NCI-H345 treated with DMSO at 0.1 percent for 48 hours (cell line): ENCODE measurements at regions not wholly inside any gene's neighbourhood (a gene's known extent, or its start where the extent isn't known, plus 50 kb on each side); places are given as distances from the start of the nearest gene placed in this dataset.
"Not testable (repeated sequence)": the region's sequence is repeated elsewhere in the genome, so short reads cannot be mapped to it uniquely, and the experiment has no call there.

Experiments used
- DNase-seq: peaks from one replicate; lab custom pipeline; 2025; ENCODE audit not compliant: unreplicated experiment; lab: John Stamatoyannopoulos, UW

DNA sequence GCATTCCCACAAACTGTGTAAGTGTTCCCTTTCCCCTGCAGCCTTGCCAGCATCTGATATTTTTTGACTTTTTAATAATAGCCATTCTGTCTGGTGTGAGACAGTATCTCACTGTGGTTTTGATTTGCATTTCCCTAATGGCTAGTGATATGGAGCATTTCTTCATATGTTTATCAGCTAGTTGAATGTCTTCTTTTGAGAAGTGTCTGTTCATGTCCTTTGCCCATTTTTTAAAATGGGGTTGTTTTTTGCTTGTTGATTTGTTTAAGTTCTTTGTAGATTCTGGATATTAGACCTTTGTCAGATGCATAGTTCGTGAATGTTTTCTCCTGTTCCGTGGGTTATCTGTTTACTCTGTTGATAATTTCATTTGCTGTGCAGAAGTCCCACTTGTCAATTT, 492.8 kb downstream of the JRKL start:
- DNase-seq = not testable (repeated sequence)

DNA sequence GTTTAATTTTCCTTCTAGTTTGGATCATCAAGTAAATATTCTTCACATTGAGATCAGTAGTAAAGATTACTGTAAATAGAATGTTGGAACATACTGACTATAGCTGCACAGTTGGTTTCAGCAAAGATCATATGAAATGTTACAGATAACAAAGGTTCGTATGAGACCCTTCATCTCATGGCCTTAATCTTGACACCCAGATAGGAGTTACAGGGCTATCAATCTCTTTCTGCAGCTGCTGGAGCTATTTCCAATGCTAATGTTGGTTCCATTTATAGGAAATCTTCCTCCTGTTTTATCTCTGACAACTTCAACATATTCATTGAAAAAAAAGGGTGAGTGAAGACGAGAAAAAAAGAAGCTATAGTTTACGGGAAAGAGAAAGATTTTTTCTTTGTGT, 495.6 kb downstream of the JRKL start:
- no peak for DNase-seq

DNA sequence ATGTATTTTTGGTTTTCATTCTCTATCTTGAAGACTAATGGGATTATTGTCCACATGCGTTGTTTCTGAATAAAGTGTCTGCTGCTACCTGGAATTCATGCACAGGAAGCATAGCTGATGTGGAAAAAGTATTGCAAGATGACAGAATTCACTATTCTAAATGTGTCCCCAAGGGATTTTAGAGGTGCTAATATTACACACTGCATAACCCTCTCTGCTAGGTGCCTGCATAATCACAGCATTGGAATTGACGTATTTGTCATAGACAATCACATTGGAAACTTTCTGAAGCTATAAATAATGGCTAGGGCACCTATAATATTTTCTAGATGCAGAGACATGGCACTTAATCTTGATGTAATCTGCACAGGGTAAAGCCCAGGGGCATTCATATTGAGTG, 496.1 kb downstream of the JRKL start:
- no peak for DNase-seq

DNA sequence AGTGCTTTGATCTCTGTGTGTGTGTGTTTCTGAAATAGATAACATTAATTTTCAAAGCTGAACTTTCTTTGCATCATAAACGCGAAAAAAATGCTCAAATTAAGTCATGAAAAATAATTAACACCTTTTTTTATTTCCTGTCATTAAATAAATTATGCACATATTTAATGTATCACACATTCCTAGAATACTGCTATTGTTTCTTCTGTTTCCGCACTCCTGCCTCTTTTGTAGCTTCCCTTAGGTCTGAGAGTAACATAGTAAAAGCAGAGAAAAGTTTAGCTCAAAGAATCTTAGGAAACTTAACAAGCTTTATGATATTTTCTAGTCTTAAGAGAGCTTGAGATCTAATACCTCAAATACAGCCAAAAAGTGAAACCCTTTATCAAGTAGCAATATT, 504.2 kb downstream of the JRKL start:
- no peak for DNase-seq

DNA sequence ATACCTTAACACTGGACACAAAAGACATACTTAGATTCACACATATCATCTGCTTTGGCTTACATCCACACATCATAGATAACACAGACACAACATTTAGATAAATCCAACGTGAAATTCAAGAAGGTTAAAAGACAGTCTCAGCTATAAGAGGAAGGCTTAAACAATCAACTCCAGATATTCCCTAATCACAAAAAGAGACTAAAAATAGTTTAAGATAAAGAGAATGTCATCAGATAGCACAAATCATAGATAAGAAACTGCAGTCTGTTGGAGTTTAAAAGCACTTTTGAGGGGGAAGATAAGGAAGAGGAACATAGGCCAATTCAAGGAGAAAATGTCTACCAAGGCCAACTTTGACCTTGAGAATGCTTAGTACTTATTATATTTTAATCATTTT, 504.8 kb downstream of the JRKL start:
- DNase-seq = no peak

DNA sequence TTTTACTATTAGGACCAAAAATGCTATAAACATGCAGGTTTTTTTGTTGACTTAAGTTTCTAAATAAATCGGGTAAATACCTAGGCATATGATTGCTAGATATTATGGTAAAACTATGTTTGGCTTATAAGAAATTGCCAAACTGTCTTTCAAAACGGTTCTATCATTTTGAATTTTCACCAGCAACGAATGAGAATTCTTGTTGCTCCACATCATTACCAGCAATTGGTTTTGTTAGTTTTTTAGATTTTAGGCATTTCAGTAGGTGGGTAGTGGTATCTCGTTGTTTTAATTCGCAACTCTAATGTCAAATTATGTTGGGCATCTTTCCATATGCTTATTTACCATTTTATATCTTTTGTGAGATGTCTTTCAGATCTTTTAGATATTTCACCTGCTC, 510.2 kb downstream of the JRKL start:
- DNase-seq = no peak

DNA sequence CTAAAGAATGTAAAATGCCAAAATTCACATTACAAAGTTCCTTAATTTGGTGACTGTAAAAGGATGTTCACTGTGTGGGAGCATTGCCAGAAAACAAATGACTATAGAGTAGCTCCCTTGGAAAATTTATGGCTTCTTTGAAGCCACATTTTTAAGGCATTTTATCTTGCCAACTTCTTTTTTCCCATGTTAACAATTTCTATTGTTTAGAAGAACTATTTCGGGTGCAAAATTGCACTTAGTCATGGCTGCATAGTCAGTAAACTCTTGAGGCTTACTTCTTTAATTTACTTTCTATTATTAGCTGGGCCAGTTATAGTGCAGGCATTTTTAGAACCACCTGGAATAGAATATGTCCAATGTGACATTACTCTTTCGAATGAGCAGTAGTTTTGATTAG, 515.3 kb downstream of the JRKL start:
- DNase-seq = no peak

DNA sequence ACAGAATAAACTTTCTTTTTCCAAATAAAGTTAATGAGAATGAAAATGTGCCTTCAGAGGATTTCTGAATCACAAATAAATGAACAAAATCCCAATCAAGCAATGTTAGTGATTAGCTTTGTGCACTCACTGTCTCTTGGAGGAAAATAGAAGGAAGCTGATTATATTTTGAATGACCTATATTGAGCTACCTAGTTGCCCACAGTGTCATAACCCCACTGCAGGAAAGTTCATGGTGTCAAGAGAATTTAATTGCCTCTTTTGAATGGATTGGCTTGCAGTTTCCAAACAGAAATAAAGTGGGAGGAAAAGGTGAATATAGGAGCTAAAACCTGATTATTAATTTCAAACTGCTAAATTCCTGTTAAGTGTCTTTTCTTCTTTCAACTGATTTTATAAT, 515.9 kb downstream of the JRKL start:
- no peak for DNase-seq

DNA sequence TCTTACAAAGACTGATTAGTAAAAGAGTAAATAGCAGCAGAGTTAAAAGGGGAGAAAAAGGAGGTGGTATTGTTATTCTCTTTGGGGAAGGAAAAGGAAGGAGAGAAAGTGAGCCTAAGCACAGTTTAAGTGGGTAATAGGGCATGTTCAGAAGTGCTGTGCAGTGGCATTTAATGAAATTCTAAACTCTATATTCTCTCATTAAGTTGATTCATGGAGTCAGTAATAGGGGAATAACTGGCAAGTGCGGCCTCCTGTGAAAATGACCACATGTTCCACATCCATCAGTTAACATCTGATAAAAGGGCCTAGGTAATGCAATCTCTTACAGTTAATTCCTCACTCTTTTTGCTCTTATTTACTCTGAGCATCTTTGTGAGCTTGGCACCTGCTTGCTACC, 516.7 kb downstream of the JRKL start:
- no peak for DNase-seq

DNA sequence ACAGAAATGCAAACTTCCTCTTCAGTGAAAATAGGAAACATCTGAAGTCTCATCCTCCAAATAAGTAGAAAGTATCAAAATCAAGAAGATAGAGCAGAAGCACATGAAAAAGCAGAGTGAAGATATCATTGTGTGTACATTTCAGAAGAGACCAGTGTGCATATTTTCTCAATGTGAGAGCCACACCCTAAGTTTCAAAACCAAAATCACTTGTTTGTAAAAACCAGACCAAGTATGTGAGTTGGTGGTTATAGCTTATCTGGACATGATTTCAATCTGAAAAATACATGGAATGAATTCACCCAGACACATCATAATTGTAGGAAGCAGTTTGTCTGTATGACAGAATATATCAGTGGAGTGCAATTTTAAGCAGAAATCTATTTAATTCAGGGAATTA, 536.0 kb downstream of the JRKL start:
- DNase-seq = no peak

DNA sequence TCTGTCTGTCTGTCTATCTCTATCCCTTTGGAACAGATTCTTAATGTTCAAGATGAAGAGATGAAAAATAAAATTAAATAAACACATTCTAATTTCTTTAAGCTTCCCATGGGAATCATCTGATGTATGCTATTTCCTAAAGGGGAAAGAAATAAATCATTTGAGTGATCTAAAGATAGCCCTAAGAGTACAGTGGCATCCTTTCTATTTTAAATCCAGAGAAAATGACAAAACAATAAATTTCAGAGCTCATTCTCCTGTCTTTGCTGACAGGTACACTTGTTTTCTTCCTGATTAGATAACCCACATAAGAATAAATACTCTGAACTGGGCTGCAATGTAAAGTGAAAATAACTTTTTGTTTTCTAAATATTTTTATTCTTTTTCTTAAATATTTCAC, 550.4 kb downstream of the JRKL start:
- no peak for DNase-seq

DNA sequence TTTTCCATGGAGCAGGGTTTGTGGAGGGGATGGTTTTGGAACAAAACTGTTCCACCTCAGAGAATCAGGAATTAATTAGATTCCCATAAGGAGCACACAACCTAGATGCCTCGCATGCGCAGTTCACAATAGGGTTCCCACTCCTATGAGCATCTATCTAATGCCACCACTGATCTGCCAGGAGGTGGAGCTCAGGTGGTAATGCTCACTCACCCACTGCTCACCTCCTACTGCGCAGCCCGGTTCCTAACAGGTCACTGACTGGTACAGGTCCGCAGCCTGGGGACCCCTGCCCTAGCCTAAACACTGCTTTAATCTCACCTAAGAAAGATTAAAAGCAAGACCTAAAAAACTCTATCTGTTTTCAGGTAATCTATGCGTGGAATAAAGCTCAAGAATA, 553.0 kb downstream of the JRKL start:
- no peak for DNase-seq

DNA sequence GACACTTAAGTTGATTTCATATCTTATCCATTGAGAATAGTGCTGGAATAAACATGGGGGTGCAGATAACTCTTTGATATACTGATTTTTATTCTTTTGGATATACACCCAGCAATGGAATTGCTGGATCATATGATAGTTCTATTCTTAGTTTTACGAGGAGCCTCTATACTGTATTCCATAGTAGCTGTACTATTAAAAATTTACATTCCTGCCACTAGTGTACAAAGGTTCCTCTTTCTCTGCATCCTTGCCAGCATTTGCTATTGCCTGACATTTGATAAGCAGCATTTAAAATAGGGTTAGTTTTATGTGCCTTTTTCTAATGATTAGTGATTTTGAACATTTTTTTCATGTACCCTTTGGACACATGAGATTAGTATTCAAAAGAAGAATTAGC, 554.2 kb downstream of the JRKL start:
- DNase-seq = no peak

DNA sequence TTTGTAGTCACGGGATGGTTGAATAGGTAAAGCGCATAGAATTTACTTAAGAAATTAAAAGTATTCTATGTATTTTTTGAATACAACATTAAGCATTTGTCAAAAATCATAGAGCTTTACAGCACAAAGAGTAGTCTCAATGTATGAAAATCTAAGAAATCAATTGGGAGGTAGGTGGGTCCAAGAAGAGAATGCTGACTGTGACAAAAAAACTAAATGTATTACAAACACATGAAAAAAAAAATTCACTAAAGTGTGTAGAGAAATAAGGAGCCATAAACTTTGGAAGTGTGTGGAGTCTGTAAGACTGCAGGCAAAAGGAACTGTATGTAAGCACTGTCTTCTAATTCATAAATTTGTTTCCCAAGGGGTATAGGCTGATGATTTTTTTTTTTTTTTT, 558.3 kb downstream of the JRKL start:
- no peak for DNase-seq

DNA sequence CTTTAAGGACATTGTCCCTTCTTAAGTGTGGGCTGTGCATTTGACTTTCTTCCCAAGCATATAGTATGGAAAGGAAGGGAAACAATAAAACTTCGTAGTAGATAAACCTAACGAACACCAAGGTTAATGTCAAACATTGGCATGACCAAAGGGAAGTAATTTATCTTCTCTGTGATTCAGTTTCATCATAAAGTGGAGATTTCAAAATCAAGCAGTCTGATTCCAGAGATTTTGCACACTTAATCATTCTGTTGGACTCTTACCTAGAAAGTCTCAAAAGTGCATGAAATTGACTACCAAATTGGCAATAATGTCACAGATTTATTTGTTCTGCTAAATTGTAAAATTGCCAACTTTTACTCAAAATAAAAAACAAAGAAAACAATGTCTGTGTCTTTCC, 559.7 kb downstream of the JRKL start:
- DNase-seq = no peak

DNA sequence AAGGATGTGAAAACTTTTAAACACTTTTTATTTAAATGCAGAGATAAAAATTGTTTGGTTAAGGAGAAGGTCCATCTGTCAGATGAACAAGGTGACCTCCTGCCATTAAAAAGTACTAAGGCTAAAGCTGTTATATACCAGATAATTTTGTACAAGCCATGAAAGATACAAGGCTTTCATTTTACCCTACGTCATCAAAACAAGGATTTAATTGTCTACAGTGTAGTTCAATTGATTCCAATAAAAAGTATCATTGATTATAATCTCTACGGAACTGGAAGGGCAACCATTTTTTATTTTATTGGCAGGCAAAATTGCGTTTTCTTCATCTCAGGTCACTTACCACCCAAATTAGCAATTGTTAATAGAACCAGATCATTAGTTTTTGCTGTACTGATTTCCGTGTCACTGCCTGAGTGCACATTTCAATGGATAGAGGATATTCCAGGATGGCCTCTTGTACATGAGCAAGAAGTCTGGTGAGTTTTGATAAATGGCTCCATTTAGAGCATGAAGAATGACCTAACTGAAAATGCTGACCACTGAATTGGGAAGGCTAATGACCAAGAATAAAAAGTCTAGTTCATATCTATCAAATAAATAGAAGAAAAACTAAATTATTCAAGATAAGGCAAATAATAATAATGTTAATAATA, 564.9 kb downstream of the JRKL start:
- DNase-seq = no peak

DNA sequence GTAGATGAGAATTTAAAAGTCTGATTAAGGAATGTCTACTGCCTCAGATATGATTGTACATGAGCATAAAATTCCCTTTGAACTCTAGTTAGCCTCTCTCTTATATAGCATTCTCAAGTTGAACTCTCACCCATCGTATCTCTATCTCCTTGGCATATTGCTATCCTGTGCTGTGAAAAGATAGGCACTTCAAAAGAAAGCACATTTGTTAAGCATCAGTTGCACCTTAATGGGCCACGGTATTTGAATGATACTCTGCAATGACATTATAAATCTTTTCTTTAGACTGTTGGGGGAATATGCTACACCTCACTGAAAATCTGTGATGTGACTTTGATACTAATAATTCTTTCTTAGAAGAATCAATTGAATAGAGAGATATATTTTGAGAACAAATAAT, 570.7 kb downstream of the JRKL start:
- no peak for DNase-seq

DNA sequence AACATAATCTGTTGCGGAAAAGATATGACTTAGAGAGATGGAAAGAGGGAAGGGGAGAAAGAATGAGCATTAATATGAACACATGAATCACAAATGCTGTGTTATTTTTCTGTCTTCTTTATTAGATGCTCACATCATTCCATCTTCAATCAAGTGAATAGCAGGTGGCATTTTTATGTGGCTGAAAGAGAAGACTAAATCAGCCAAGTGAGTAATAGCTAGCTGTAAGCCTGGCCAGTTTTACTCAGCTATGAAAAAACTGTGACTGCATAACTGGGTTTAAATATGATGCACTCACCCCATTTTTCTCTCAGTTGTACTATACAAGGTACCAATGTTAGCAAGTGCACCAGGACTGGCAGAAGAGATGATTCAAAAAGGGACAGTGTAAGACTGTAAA, 571.1 kb downstream of the JRKL start:
- no peak for DNase-seq

DNA sequence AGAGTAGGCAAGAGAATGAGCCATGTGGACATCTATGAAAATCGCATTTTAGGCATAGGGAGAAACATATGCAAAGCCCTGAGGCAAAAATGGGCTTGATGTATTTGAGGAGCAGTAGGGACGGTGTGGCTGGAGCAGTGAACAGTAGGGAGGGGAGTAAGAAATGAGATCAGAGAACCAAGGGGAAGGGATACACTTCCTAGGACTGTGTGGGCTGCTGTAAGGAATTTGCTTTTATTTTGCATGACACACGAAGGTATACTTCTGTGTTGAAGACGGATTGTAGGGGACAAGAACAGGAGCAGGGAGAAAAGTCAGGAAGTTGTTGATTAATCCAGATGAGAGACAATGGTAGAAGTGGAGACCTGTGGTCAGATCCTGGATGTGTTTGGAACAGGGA, 572.1 kb downstream of the JRKL start:
- no peak for DNase-seq

DNA sequence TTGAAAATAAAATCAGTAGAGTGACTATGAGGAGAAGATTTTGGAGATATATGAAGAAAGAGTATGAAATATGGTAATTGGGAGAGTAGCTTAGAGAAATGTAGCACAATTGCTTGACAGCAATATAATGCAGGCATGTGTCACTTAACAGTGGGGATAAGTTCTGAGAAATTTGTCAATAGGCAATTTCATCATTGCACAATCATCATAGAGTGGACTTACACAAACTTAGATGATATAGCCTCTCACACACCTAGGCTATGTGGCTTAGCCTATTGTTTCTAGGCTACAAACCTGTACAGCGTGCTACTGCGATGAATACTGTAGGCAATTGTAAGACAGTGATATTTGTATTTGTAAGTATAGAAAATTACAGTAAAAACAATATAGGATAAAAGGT, 573.6 kb downstream of the JRKL start:
- no peak for DNase-seq

DNA sequence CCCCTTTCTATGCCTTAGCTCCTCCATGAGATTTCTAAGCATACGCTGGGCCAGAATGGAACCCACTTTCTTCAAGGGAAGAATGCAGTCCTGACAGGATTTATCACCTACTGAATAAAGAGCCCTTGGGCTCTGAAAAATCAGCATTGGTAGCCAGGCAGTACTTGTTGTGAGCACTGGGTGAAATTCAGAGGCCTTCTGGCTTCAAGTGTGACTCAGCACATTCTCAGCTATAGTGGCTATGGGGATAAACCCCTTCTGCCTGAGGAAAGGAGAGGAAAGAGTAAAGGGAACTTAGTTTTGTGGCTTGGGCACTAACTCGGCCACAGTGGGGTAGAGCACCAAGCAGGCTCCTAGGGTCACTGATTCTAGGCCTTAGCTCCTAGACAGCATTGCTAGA, 574.8 kb downstream of the JRKL start:
- DNase-seq = no peak

DNA sequence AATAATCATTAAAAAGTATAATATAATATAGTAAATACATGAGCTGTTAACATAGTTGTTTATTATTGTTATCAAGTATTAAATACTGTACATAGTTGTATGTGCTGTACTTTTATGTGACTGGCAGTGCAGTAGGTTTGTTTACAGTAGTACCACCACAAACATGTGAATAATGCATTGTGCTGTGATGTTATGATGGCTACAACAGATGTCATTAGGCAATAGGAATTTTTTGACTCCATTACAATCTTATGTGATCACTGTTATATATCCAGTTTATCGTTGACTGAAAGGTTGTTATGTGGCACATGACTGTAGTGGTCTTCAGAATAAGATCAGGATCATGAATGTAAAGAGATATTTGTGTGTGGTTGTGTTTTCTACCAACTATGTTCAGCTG, 577.8 kb downstream of the JRKL start:
- DNase-seq = no peak

DNA sequence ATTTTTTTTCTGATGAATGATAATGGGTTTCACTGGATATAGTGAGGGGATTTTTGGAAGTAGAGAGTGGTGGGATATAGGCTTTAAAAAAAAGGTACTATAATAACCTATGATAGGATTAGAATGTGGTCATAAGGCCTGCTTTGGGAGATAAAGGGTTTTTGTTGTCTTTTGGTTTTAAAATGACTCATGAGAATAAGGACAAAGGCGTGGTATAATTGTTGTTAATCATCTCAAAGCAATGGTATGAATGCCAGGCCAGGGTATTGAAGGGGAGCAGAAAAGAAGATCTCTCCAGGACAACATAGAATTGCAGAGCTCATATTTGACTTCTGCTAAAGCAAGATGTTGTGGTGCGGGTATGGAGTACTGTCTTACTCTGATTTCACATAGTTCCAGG, 579.4 kb downstream of the JRKL start:
- DNase-seq = no peak

DNA sequence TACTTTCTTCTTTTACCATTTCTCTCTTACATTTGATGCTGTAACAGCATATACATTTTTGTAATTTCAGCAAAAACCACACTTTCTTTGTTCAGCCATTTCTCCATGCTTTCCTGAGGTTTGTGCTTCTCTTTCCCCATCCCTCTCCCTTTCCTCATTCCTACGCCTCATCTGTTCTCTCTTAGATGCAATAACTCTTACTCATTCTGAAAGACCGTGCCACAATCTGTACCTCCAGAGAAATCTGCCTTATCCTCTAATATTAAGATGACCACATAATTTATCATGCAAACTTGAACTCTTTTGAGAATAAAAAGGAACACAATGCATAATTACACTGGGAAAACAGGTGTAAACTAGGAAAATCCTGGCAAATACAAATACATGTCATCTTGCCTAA, 588.9 kb downstream of the JRKL start:
- DNase-seq = no peak
